IPS DF 4.7 (cell line): ENCODE measurements at regions not wholly inside any gene's neighbourhood (a gene's known extent, or its start where the extent isn't known, plus 50 kb on each side); places are given as distances from the start of the nearest gene placed in this dataset.
"Not testable (repeated sequence)": the region's sequence is repeated elsewhere in the genome, so short reads cannot be mapped to it uniquely, and the experiment has no call there.

Source experiments
- DNase-seq: peaks from one replicate; pipeline ENCODE4 v3.0.0-alpha.2; 2013; ENCODE audit warnings: low spot score; ENCODE audit errors: extremely low read depth

GRCh38 chr1:220475608-220476007, 52.3 kb upstream of the MARK1 start:
- not testable (repeated sequence) for DNase-seq

- DNase-seq: not testable (repeated sequence)
Measured at GRCh38 chr1:220475141-220475540, 52.8 kb upstream of the MARK1 start.

DNA sequence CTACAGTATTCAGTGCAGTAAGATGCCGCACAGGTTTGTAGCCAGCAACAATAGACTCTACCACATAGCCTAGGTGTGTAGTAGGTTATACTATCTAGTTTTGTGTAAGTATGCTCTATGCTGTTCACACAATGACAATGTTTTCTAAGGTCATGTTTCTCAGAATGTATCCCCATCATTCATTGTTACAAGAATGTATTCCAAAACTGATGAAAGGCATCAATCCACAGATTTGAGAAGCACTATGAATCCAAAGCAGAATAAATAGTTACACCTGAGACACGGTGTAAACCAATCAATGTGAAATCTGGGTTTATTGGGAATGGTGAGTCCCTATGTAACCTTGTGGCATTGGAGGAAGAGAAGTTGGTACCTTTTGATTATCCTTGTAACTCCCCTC, 54.5 kb upstream of the MARK1 start:
- DNase-seq: no peak

DNA sequence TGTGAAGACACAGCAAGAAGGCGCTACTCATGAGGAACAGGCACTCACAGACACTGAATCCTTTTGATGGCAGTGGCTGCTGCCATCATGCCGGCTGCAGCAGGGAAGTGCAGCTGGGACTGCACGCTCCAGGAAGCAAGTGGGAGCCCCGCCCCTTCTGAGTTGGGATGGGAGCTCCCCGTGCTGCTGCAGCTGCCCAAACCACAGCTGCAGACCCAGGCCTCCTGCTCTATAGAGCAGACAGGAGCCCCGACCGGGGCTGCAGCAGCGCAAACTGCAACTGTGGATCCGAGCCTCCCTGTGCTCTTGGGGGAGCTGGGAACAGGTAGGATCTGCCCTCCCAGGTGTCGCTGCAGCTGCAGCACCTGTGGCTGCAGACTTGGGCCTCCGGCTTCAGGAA, 65.2 kb upstream of the MARK1 start:
- no peak for DNase-seq

DNA sequence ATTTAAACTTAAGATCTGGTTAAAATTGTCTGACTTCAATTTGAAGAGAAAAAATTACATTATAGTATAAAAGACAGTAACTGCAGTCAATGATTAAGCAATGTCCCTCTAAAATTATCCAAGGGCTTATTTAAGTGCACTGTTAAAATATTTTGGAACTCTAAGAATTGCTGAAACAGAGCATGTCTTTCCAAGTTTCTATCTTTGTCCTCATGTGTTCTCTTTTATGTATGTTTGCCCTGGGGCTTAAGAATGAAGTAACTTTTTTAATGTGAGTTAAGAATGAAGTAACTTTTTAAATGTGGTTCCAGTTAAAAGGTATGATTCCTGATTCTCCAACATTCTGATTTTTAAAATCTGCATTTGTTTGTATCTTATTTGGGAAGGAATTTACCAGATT, 69.0 kb upstream of the MARK1 start:
- no peak for DNase-seq

GRCh38 chr1:220457957-220458609, 69.9 kb upstream of the MARK1 start:
- DNase-seq: no peak

DNA sequence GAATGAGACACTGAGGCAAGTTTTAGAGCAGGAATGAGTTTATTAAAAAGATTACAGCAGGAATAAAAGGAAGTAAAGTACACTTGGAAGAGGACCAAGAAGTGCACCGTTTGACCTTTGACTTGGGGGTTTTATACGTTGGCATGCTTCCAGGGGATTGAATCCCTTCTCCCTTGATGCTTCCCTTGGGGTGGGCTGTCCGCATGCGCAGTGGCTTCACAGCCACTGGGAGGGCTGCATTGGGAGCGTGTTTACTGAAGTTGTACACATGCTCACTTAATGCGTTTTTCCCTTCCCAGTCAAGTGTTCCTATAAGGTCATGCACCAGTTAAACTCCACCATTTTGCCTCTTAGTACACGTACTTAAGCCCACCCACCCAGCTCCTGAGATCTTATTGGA, 72.4 kb upstream of the MARK1 start:
- DNase-seq: no peak

DNA sequence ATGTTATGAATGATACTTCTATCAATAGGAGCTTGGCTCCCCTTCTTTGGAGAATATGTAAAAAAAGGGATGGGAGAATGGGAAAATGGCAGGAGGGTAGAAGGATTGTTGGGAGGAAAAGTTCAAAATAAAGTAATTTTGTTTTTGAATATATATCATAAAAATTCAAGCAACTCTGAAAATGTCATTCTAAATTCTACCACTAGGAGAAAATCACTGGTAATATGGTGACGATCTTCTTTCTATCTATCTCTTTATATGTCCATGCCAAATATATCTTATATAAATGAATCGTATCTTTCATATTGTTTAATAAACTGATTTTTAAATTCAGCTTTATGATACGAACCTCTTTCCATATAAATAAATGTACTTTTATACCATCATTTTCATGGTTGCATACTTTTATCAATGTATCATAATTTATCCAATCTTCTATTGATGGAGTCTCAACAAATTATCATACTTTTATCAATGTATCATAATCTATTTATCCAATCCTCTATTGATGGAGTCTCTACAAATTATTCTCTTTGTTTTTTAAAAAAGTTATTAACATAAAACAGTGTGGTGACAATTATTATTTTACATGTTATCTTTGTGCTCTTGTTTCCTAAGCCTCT, 73.7 kb upstream of the MARK1 start:
- no peak for DNase-seq

- DNase-seq: no peak
Measured at GRCh38 chr1:220453371-220453770, 74.6 kb upstream of the MARK1 start.

- DNase-seq: no peak
Measured at GRCh38 chr1:220451532-220451931, 76.4 kb upstream of the MARK1 start.

DNA sequence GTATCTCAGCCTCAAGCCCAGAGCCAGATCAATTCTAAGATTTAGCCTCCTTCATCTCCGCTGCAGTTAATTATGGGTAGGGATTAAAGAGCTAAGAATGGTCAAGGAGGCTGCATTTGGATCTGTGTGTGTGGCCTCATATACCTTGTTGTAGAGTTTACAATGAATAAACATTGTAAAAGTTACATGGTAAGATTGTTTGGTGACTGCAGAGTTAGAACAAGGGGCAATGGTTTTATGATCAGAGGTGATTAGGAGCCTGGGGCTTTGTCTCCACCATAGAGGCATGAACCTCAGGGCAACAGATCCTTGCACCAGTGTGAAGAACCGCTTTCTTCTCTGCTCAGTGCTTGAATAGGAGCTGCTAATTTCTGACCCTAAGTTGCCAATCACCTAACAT, 77.0 kb upstream of the MARK1 start:
- no peak for DNase-seq

- DNase-seq: no peak
Measured at GRCh38 chr1:220448217-220448616, 79.7 kb upstream of the MARK1 start.

DNA sequence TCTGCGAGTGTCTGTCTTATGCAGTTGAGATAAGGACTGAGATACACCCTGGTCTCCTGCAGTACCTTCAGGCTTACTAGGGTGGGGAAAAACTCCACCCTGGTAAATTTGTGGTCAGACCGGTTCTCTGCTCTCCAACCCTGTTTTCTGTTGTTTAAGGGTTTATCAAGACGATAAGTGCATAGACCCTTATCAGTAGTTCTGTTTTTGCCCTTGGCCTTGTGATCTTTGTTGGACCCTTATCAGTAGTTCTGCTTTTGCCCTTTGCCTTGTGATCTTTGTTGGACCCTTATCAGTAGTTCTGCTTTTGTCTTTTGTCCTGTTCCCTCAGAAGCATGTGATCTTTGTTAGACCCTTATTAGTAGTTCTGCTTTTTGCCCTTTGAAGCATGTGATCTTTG, 83.3 kb upstream of the MARK1 start:
- DNase-seq: not testable (repeated sequence)

DNA sequence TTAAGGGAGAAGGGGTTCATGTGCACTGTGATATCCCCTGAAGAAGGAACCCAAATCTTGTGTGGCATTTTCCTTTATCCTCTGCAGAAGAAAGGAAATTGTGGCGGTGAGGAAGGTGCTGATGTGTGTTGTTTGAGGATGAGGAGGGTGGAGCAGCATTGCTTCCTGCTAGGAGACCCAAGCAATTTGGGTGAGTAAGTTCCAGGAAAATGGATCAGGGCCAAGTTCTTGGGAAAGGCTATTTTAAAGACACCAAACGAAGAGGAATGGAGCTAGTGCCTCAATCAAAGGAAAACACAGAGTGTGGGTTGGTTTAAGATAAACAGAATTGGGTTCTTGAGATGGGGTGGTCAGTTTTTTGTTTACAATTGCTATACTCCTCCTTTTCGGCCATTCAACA, 86.7 kb upstream of the MARK1 start:
- no peak for DNase-seq

DNA sequence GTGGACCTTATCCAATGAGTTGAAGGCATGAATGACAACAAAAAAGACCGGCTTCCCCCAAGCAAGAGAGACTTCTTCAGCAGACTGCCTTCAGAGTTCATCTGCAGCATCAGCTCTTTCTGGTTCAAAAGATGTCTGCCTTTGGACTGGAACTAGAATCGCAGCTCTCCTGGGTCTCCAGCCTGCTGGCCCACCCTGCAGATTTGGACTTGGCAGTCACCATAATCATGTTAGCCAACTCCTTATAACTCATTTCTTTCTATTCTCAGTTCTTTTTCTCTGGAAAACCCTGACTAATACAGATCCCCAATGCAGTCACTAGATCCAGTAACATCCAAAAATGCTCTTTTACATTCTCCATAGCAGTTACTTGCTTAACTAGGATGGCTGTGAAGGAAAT, 89.2 kb upstream of the MARK1 start:
- DNase-seq: no peak

- DNase-seq: no peak
Measured at GRCh38 chr1:220432408-220432807, 95.5 kb upstream of the MARK1 start.

- no peak for DNase-seq
Measured at GRCh38 chr1:220431554-220432239, 96.2 kb upstream of the MARK1 start.

DNA sequence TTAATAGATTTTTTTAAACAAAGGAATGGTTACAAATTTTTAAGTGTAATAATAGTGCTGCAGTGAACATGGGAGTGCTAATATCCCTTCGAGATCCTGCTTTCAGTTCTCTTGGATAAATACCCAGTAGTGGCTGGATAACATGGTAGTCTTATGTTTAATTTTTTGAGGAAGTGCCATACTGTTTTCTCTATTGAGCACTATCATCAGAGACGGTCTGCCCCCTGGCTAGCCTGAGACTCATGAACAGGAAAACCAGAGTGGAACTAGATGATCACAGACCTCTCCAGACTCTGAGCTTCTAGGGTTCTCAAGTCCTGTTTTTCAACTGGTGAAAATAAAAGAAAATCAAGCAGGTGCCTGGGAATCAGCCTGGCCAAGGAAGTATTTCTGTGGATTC, 97.3 kb upstream of the MARK1 start:
- no peak for DNase-seq

GRCh38 chr1:220430059-220430458, 97.9 kb upstream of the MARK1 start:
- no peak for DNase-seq

- no peak for DNase-seq
Measured at GRCh38 chr1:220426989-220427388, 100.9 kb upstream of the MARK1 start.

- DNase-seq: no peak
Measured at GRCh38 chr1:220425852-220426251, 102.1 kb upstream of the MARK1 start.

DNA sequence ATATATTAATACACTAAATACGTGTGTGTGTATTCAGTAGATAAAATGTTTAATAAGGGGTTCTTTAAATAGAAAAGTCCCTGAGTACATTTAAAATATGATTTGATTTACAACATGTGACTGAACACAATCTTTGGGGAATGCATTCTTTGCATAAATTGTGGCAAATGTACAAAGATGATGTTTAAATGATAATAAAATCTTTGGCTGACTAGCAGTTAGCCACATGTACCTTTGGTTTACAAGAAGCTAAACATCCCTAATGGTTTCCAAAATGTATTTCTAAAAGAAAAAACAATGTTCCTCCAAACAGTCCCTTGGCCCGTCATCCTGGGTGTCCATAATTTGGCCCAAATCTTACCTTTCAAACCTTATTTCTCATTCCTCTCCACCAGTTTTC, 106.4 kb upstream of the MARK1 start:
- DNase-seq: no peak

DNA sequence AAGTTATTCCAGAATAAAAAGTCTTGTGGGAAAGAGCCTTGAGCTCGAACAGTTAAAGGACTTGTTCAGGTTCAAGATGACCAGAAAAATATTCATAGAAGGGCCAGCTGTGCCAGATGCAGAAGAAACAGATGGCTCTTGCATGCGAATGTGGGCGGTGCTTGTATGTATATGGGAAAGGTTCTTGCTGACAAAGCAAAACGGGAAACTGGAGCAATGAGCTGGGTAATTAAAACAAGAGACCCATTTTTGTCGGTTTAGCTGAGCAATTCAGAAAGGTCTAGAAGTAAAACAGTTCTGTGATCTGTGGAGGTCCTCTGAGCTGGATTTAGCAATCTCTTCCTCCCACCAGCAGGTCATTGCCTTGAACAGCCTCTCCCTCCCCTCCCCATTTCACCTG, 107.2 kb upstream of the MARK1 start:
- DNase-seq: no peak
